Neural crest cell (in vitro differentiated cells): ENCODE measurements at regions not wholly inside any gene's neighbourhood (a gene's known extent, or its start where the extent isn't known, plus 50 kb on each side); places are given as distances from the start of the nearest gene placed in this dataset.

ENCODE experiments used
- DNase-seq: peaks from one replicate; pipeline ENCODE4 v3.0.0; 2021; ENCODE audit warnings: low read depth, mixed read lengths, low spot score
- H3K27ac Mint-ChIP-seq: one replicate; pipeline ENCODE4 v1.8.0; 2021; ENCODE audit warnings: mild to moderate bottlenecking, mixed read lengths; ENCODE audit not compliant: unreplicated experiment
- H3K27me3 Mint-ChIP-seq: 2 replicates; pipeline ENCODE4 v1.8.0; 2021; ENCODE audit warnings: low read depth, mild to moderate bottlenecking, mixed read lengths
- H3K36me3 Mint-ChIP-seq: 2 replicates; pipeline ENCODE4 v1.8.0; 2021; ENCODE audit warnings: low read depth, mild to moderate bottlenecking, mixed read lengths
- H3K4me1 Mint-ChIP-seq: 2 replicates; pipeline ENCODE4 v1.8.0; 2021; ENCODE audit warnings: mixed read lengths
- H3K4me3 Mint-ChIP-seq: one replicate; pipeline ENCODE4 v1.8.0; 2021; ENCODE audit warnings: mild to moderate bottlenecking, mixed read lengths
- H3K9me3 Mint-ChIP-seq: 2 replicates; pipeline ENCODE4 v1.8.0; 2021; ENCODE audit warnings: mixed read lengths
- TF ChIP-seq, protein P1 (sequence below): fragments of 200-600 bp; sonication (generic); conservative IDR thresholded peaks from 2 replicates; pipeline ENCODE4 v1.5.0; 2021; ENCODE audit warnings: antibody characterized with exemption, mild to moderate bottlenecking

DNA sequence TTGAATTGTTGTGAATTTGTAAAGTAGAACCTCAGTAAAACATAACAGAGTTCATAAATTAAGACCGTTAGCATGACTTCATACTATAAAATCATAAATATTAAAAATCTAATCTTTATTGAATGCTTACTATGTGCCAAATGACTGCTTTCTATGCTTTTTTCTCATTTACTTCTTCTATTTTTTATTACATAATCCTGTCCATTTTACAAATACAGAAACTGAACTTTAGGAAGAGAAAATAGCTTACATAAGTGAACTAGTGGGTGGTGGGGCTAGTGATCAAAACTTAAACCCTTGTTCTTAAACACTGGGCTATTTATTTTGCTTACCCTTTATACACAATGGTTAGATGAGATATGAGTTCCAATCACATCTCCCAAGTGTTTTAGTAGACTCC, 122.3 kb downstream of the ZC3H11B start:
- H3K4me1 Mint-ChIP-seq, result peaks cover 9% of the 10 kb centered on the region
- no peak overlapping the region for H3K27ac Mint-ChIP-seq
- H3K36me3 Mint-ChIP-seq, result no peaks in the 10 kb centered on the region
- TF ChIP-seq, protein P1, sequence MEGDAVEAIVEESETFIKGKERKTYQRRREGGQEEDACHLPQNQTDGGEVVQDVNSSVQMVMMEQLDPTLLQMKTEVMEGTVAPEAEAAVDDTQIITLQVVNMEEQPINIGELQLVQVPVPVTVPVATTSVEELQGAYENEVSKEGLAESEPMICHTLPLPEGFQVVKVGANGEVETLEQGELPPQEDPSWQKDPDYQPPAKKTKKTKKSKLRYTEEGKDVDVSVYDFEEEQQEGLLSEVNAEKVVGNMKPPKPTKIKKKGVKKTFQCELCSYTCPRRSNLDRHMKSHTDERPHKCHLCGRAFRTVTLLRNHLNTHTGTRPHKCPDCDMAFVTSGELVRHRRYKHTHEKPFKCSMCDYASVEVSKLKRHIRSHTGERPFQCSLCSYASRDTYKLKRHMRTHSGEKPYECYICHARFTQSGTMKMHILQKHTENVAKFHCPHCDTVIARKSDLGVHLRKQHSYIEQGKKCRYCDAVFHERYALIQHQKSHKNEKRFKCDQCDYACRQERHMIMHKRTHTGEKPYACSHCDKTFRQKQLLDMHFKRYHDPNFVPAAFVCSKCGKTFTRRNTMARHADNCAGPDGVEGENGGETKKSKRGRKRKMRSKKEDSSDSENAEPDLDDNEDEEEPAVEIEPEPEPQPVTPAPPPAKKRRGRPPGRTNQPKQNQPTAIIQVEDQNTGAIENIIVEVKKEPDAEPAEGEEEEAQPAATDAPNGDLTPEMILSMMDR, result no peak
- no peaks in the 10 kb centered on the region for H3K9me3 Mint-ChIP-seq
- H3K27me3 Mint-ChIP-seq, result no peaks in the 10 kb centered on the region
- no peak for DNase-seq
- no peak overlapping the region for H3K4me3 Mint-ChIP-seq

DNA sequence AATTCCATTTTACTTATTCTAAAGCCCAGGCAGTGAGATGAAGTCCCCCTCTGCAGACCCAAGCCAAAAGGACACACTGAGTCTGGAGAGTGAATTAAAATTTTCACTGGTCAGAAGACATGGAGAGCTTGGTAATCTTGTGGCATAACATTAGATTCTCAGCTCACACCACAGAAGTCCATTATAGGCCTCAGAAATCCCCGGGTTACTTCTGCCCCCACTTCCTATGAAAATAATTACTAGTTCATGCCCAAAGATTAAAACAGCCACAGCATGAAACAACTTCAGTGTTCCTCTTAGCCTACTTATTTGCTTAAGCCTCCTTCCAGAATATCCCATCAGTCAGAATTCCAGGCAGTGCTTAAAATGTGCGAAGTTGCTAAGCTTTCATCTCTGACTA, 123.3 kb downstream of the ZC3H11B start:
- no peaks in the 10 kb centered on the region for H3K9me3 Mint-ChIP-seq
- H3K27me3 Mint-ChIP-seq, result no peaks in the 10 kb centered on the region
- TF ChIP-seq, protein P1, result no peak
- H3K27ac Mint-ChIP-seq, result no peak overlapping the region
- H3K4me3 Mint-ChIP-seq, result no peak overlapping the region
- H3K36me3 Mint-ChIP-seq, result no peaks in the 10 kb centered on the region
- DNase-seq, result no peak
- peaks cover 14% of the 10 kb centered on the region for H3K4me1 Mint-ChIP-seq

DNA sequence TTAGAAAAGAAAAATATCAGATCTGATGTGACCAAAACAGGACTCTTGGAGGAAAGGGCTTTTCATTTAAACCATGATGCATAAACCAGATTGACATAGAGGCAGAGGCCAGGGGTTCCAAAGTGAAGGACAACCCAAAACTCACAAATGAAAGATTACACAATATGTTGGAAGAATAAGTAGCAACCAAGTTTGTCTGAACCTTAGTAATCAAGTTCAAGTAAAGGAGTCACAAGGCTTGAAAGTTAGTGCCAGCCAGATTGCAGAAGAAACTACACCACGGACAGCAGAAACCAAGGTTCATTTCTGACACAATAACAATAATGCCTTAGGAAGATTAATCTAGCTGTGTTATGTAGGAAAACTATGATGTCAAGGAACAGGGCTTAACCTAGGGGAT, 124.6 kb downstream of the ZC3H11B start:
- H3K4me1 Mint-ChIP-seq, result peaks cover 14% of the 10 kb centered on the region
- DNase-seq, result no peak
- no peaks in the 10 kb centered on the region for H3K9me3 Mint-ChIP-seq
- no peaks in the 10 kb centered on the region for H3K27me3 Mint-ChIP-seq
- H3K27ac Mint-ChIP-seq, result no peak overlapping the region
- no peaks in the 10 kb centered on the region for H3K36me3 Mint-ChIP-seq
- TF ChIP-seq, protein P1, result no peak
- H3K4me3 Mint-ChIP-seq, result no peak overlapping the region

GRCh38 chr1:219483530-219483929, 129.4 kb downstream of the ZC3H11B start:
- no peaks in the 10 kb centered on the region for H3K36me3 Mint-ChIP-seq
- H3K9me3 Mint-ChIP-seq, result peaks cover 3% of the 10 kb centered on the region
- no peaks in the 10 kb centered on the region for H3K27me3 Mint-ChIP-seq
- no peak overlapping the region for H3K27ac Mint-ChIP-seq
- no peak overlapping the region for H3K4me3 Mint-ChIP-seq
- H3K4me1 Mint-ChIP-seq, result peaks cover 18% of the 10 kb centered on the region
- no peak for DNase-seq
- TF ChIP-seq, protein P1, result no peak

GRCh38 chr1:219480011-219480410, 132.9 kb downstream of the ZC3H11B start:
- DNase-seq, result no peak
- no peaks in the 10 kb centered on the region for H3K27me3 Mint-ChIP-seq
- TF ChIP-seq, protein P1, result no peak
- H3K9me3 Mint-ChIP-seq, result peaks cover 3% of the 10 kb centered on the region
- no peaks in the 10 kb centered on the region for H3K36me3 Mint-ChIP-seq
- H3K4me1 Mint-ChIP-seq, result peaks cover 4% of the 10 kb centered on the region
- no peak overlapping the region for H3K27ac Mint-ChIP-seq
- no peak overlapping the region for H3K4me3 Mint-ChIP-seq

DNA sequence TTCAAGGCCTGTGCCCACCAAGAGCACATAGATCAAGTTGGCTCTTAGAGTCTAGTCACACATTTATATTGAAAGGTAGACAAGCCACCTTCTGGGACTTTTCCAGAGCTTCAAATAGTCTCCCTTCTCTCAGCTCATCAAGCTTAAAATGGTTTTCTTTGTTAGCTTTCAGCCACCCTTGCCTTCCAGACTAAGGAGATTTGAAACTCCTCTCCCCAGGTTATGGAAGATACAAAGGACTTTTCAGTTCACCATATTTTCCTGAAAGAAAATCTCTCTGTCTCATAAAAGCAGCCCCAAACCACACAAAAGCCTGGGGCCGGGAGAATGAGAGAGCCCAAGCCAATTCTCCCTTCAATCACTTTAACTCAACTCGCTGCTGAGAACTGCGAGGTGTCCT, 134.1 kb downstream of the ZC3H11B start:
- Mint-ChIP-seq H3K27me3 (no peaks in the 10 kb centered on the region), H3K9me3 (peaks cover 3% of the 10 kb centered on the region), H3K36me3 (no peaks in the 10 kb centered on the region), H3K4me3 (no peak overlapping the region), H3K4me1 (peaks cover 4% of the 10 kb centered on the region), H3K27ac (no peak overlapping the region)
- TF ChIP-seq, protein P1, result no peak
- DNase-seq, result no peak
